Fibroblast of gingiva (primary cell): ENCODE measurements at regions not wholly inside any gene's neighbourhood (a gene's known extent, or its start where the extent isn't known, plus 50 kb on each side); places are given as distances from the start of the nearest gene placed in this dataset.

Source experiments
- DNase-seq: peaks from one replicate; pipeline ENCODE4 v3.0.0-alpha.2; 2011; ENCODE audit warnings: low read depth

- no peak for DNase-seq
Measured at GRCh38 chr2:48912110-48912509, 156.6 kb upstream of the LHCGR start.

- DNase-seq = no peak
Measured at GRCh38 chr2:48910961-48911360, 155.4 kb upstream of the LHCGR start.

GRCh38 chr2:48906633-48907032, 151.1 kb upstream of the LHCGR start:
- DNase-seq = no peak

- DNase-seq = no peak
Measured at GRCh38 chr2:48905696-48906095, 150.2 kb upstream of the LHCGR start.

- DNase-seq = no peak
Measured at GRCh38 chr2:48902521-48902920, 147.0 kb upstream of the LHCGR start.

GRCh38 chr2:48901416-48901815, 145.9 kb upstream of the LHCGR start:
- no peak for DNase-seq

GRCh38 chr2:48901015-48901343, 145.5 kb upstream of the LHCGR start:
- DNase-seq = no peak

- peak; percentile 10 for DNase-seq
Measured at GRCh38 chr2:48900321-48901014, 144.9 kb upstream of the LHCGR start.

- DNase-seq = no peak
Measured at GRCh38 chr2:48896870-48897269, 141.3 kb upstream of the LHCGR start.

GRCh38 chr2:48890454-48891131, 135.1 kb upstream of the LHCGR start:
- DNase-seq = no peak

- no peak for DNase-seq
Measured at GRCh38 chr2:48888066-48888465, 132.5 kb upstream of the LHCGR start.

GRCh38 chr2:48886919-48887318, 131.4 kb upstream of the LHCGR start:
- no peak for DNase-seq

- no peak for DNase-seq
Measured at GRCh38 chr2:48885841-48886240, 130.3 kb upstream of the LHCGR start.

GRCh38 chr2:48883661-48884060, 128.1 kb upstream of the LHCGR start:
- no peak for DNase-seq

- DNase-seq = no peak
Measured at GRCh38 chr2:48874282-48874681, 118.8 kb upstream of the LHCGR start.

- no peak for DNase-seq
Measured at GRCh38 chr2:48873666-48874065, 118.1 kb upstream of the LHCGR start.

- no peak for DNase-seq
Measured at GRCh38 chr2:48870942-48871341, 115.4 kb upstream of the LHCGR start.

- DNase-seq = no peak
Measured at GRCh38 chr2:48870503-48870902, 115.0 kb upstream of the LHCGR start.

GRCh38 chr2:48865704-48866103, 110.2 kb upstream of the LHCGR start:
- DNase-seq = no peak

GRCh38 chr2:48860380-48860779, 104.9 kb upstream of the LHCGR start:
- no peak for DNase-seq

GRCh38 chr2:48856657-48857056, 101.1 kb upstream of the LHCGR start:
- DNase-seq = no peak

- DNase-seq = no peak
Measured at GRCh38 chr2:48856144-48856543, 100.6 kb upstream of the LHCGR start.

GRCh38 chr2:48855142-48855541, 99.6 kb upstream of the LHCGR start:
- DNase-seq = no peak

- DNase-seq = no peak
Measured at GRCh38 chr2:48854681-48855080, 99.2 kb upstream of the LHCGR start.
